GM12872 (cell line): ENCODE measurements at regions not wholly inside any gene's neighbourhood (a gene's known extent, or its start where the extent isn't known, plus 50 kb on each side); places are given as distances from the start of the nearest gene placed in this dataset.

Experiments
- CTCF ChIP-seq: IDR thresholded peaks from 3 replicates; pipeline ENCODE4 v1.5.1; 2011; ENCODE audit warnings: low read depth, mild to moderate bottlenecking, low read length, moderate library complexity; ENCODE audit not compliant: insufficient read depth

GRCh38 chr13:85615031-85615430, 184.2 kb downstream of the SLITRK6 start:
- TF ChIP-seq CTCF = no peak

- TF ChIP-seq CTCF = no peak
These were observed 189.2 kb downstream of the SLITRK6 start for GRCh38 chr13:85610024-85610423.

- no peak for TF ChIP-seq CTCF
These were observed 190.9 kb downstream of the SLITRK6 start for GRCh38 chr13:85608255-85608829.

GRCh38 chr13:85603735-85604134, 195.5 kb downstream of the SLITRK6 start:
- no peak for TF ChIP-seq CTCF

- no peak for TF ChIP-seq CTCF
These were observed 197.7 kb downstream of the SLITRK6 start for GRCh38 chr13:85601526-85601925.

GRCh38 chr13:85597790-85598500, 201.3 kb downstream of the SLITRK6 start:
- TF ChIP-seq CTCF = no peak

GRCh38 chr13:85592211-85592610, 207.0 kb downstream of the SLITRK6 start:
- no peak for TF ChIP-seq CTCF
